Lower lobe of right lung (tissue), 2 donors: ENCODE measurements at regions not wholly inside any gene's neighbourhood (a gene's known extent, or its start where the extent isn't known, plus 50 kb on each side); places are given as distances from the start of the nearest gene placed in this dataset.

Experiments
- ATAC-seq, 2 donors: fragments of 200-7000 bp; cut with Tn5 transposase; one replicate each; pipeline ENCODE4 v1.9.1; 2020 to 2022; ENCODE audit warnings: mild to moderate bottlenecking in 2 of 2, moderate library complexity in 2 of 2
- DNase-seq: peaks from one replicate; pipeline ENCODE4 v3.0.0-alpha.2; 2020
- H3K27ac ChIP-seq: fragments of 200-600 bp; one replicate; pipeline ENCODE4 v1.8.0; 2022
- H3K27me3 ChIP-seq: fragments of 200-600 bp; one replicate; pipeline ENCODE4 v1.8.0; 2022; ENCODE audit warnings: low read depth
- H3K36me3 ChIP-seq: fragments of 200-600 bp; one replicate; pipeline ENCODE4 v1.8.0; 2022; ENCODE audit warnings: mild to moderate bottlenecking
- H3K4me1 ChIP-seq: fragments of 200-600 bp; one replicate; pipeline ENCODE4 v1.8.0; 2022
- H3K4me3 ChIP-seq: fragments of 200-600 bp; one replicate; pipeline ENCODE4 v1.8.0; 2022; ENCODE audit warnings: mild to moderate bottlenecking
- H3K9me3 ChIP-seq: fragments of 200-600 bp; one replicate; pipeline ENCODE4 v1.8.0; 2022
- CTCF ChIP-seq: fragments of 200-600 bp; IDR thresholded peaks from one replicate; pipeline ENCODE4 v1.8.0; 2022; ENCODE audit warnings: antibody characterized with exemption, mild to moderate bottlenecking
- intact Hi-C: fragments of 100-400 bp; cut with DNase I; formaldehyde crosslinking; loops from one replicate; pipeline ENCODE4 v1.11.0; 2022
- donor health status: DM: no; HTN: yes; CAD: no; lungs with severe emphysema.

- no peak for ATAC-seq
- Histone ChIP-seq H3K36me3 (no peaks in the 10 kb centered on the region), H3K27me3 (no peaks in the 10 kb centered on the region), H3K9me3 (no peaks in the 10 kb centered on the region), H3K27ac (no peak overlapping the region), H3K4me3 (no peak overlapping the region), H3K4me1 (no peaks in the 10 kb centered on the region)
- no peak for TF ChIP-seq CTCF
- intact Hi-C loops: no loop called here
- DNase-seq: no peak
These were observed 76.9 kb upstream of the CDH20 start for GRCh38 chr18:61256291-61256690.

DNA sequence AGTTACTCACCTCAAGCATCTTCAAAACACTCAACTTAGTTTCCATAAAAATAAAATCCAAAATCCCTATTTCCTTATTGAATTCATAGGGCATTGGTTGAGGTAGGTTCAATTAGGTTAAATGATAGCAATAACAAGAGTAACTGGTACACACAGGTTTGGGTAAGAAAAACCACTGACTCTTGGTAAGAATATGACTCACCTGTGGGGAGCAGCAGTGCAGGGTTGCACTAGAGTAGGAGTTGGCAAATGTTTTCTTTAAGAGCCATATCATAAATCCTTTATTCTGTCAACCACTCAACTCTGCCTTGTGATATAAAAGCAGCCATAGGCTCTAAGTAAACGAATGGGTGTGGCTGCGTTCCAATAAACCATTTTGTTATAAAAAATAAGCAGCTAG is 71.4 kb upstream of the CDH20 start:
- intact Hi-C loops: no loop called here
- no peaks in the 10 kb centered on the region for H3K9me3 ChIP-seq
- no peak for ATAC-seq

GRCh38 chr18:61272793-61273192 is 60.4 kb upstream of the CDH20 start:
- intact Hi-C loops: no loop called here
- DNase-seq: no peak
- H3K4me3 ChIP-seq: no peak overlapping the region
- H3K27ac ChIP-seq: no peak overlapping the region
- ATAC-seq: no peak
- H3K36me3 ChIP-seq: no peaks in the 10 kb centered on the region
- H3K4me1 ChIP-seq: no peaks in the 10 kb centered on the region
- TF ChIP-seq CTCF: no peak
- H3K27me3 ChIP-seq: no peaks in the 10 kb centered on the region
- H3K9me3 ChIP-seq: no peaks in the 10 kb centered on the region

More for the DNA sequence above, 71.4 kb upstream of the CDH20 start:
- no peak overlapping the region for H3K4me3 ChIP-seq
- H3K4me1 ChIP-seq: no peaks in the 10 kb centered on the region
- no peak overlapping the region for H3K27ac ChIP-seq
- H3K36me3 ChIP-seq: no peaks in the 10 kb centered on the region
- no peak for TF ChIP-seq CTCF
- H3K27me3 ChIP-seq: no peaks in the 10 kb centered on the region
- no peak for DNase-seq

DNA sequence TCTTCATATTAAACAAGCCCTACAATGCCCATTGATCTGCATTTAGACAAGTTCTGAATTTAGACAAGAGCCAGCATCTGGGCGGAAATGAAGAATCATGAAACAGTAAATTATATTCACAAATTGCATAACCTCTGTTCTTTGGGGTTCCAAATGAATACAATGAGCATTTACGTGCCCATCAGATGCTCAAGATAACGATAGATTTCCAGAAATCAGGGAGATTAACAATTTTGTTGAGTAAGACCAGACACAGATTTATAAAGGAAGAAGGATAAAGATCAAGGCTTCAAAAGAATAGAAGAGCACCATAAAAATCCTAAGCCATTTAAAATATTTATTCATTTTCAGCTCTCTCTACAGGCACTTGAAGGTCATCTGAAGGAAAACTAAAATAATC is 59.7 kb upstream of the CDH20 start:
- H3K36me3 ChIP-seq: no peaks in the 10 kb centered on the region
- TF ChIP-seq CTCF: no peak
- H3K27me3 ChIP-seq: no peaks in the 10 kb centered on the region
- no peak overlapping the region for H3K4me3 ChIP-seq
- intact Hi-C loops: no loop called here
- no peaks in the 10 kb centered on the region for H3K4me1 ChIP-seq
- DNase-seq (no peak), ATAC-seq (no peak)
- no peaks in the 10 kb centered on the region for H3K9me3 ChIP-seq
- H3K27ac ChIP-seq: no peak overlapping the region

DNA sequence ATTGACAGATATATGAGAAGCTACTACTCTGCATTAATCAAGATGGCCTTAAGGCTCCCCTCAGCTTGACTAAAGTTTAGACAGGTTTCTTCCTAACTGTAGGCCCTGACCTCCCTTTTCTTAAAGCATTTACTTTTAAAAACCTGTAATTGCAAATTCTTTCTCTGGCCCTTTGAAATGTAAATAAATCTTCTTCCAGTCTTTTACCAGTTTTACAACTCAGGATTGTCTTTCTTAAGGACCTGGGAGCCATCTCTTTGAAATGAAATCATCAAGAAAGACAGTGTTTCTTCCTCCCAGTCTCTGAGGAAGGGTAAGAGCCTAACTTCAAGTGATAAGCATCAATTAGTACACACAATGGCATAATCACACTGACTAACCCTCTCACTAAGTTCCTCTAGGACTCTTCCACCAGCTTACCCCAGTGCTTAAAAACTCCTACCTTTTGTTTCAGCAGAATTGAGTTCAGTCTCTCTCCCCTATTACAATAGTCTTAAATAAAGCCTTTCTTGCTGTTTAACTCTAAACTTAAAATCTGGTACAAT is 58.7 kb upstream of the CDH20 start:
- Histone ChIP-seq H3K4me3 (no peak overlapping the region), H3K36me3 (no peaks in the 10 kb centered on the region), H3K27me3 (no peaks in the 10 kb centered on the region), H3K9me3 (no peaks in the 10 kb centered on the region), H3K27ac (no peak overlapping the region), H3K4me1 (no peaks in the 10 kb centered on the region)
- DNase-seq: no peak
- intact Hi-C loops: no loop called here
- no peak for TF ChIP-seq CTCF
- no peak for ATAC-seq

DNA sequence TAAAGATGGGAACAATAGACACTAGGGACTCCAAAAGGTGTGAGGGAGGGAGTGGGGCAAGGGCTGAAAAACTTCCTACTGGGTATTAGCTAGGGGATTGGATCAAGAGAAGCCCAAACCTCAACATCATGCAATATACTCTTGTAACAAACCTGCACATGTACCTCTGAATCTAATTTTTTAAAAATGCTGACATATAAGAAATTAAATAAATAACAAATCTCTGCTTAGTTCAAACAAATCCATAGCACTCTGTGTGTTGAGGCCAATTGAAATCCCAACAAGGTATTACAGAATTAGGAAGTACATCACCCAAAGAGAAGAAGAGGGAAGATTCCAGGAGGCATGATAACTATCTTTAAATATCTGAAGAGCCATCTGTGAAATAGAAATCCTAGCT is 55.4 kb upstream of the CDH20 start:
- no peak for ATAC-seq
- Histone ChIP-seq H3K36me3 (no peaks in the 10 kb centered on the region), H3K27me3 (no peaks in the 10 kb centered on the region), H3K4me3 (no peak overlapping the region), H3K27ac (no peak overlapping the region), H3K4me1 (no peaks in the 10 kb centered on the region), H3K9me3 (peaks cover 7% of the 10 kb centered on the region)
- intact Hi-C loops: no loop called here
- TF ChIP-seq CTCF: no peak
- DNase-seq: no peak
